ENCODE measurements at regions not wholly inside any gene's neighbourhood (a gene's known extent, or its start where the extent isn't known, plus 50 kb on each side); places are given as distances from the start of the nearest gene placed in this dataset.

- no peak for TF ChIP-seq POLR2AphosphoS5 (IDR thresholded peaks at IDR 0.05; ENCODE audit: low read depth, low read length)
- no peak for TF ChIP-seq TAF1 (IDR thresholded peaks at IDR 0.05; ENCODE audit: borderline replicate concordance, insufficient read depth, low read length)
- no peak for TF ChIP-seq SIN3A (IDR thresholded peaks at IDR 0.05; ENCODE audit: borderline replicate concordance, insufficient read depth, low read length)
- TF ChIP-seq FOXP2 (optimal IDR thresholded peaks at IDR 0.05; ENCODE audit: borderline replicate concordance, extremely low read depth, extremely low read length, insufficient read depth) = no peak
- TF ChIP-seq REST (IDR thresholded peaks at IDR 0.05; ENCODE audit: insufficient read depth in 1 of 2, low read depth in 2 of 2, low read length in 2 of 2) = no peak
These were observed 887.3 kb upstream of the DIAPH2 start for GRCh38 chrX:95797344-95797743.
